Dedifferentiated amniotic fluid mesenchymal stem cell (primary cell): ENCODE measurements at regions not wholly inside any gene's neighbourhood (a gene's known extent, or its start where the extent isn't known, plus 50 kb on each side); places are given as distances from the start of the nearest gene placed in this dataset.

Experiments
- DNase-seq: peaks from one replicate; pipeline ENCODE4 v3.0.0-alpha.2; 2016; ENCODE audit errors: extremely low spot score

- no peak for DNase-seq
Observed at GRCh38 chr6:122524056-122524455, 52.4 kb upstream of the SERINC1 start.

- DNase-seq, result peak; percentile 83
Observed at GRCh38 chr6:122530440-122531046, 58.9 kb upstream of the SERINC1 start.

- no peak for DNase-seq
Observed at GRCh38 chr6:122548281-122548680, 61.9 kb upstream of the PKIB start.

- no peak for DNase-seq
Observed at GRCh38 chr6:122548820-122549219, 61.4 kb upstream of the PKIB start.

- no peak for DNase-seq
Observed at GRCh38 chr6:122553697-122554096, 56.5 kb upstream of the PKIB start.

GRCh38 chr6:122555561-122555960 is 54.6 kb upstream of the PKIB start:
- no peak for DNase-seq

DNA sequence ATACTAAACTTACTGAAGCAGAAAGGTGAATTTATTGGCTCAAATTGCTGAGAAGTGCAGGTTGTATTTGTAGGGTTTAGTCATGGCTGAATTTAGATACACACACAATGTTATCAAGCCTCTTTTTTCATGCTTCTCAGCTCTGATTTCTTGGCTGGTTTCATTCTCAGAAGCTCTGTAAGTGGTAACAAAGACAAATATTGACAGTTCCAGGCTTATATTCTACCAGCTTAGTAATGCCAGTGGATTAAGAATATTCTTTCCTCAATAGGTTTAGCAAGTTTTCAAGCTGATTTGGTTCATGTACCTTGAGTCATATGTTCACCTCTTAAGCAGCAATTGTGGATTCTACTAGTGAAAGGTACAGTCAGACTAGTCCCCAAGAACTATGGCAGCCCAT is 52.1 kb upstream of the PKIB start:
- no peak for DNase-seq
